ENCODE measurements at regions not wholly inside any gene's neighbourhood (a gene's known extent, or its start where the extent isn't known, plus 50 kb on each side); places are given as distances from the start of the nearest gene placed in this dataset.
A peak's percentile ranks its signal among the peaks of the same experiment; 100 is the strongest.

- Histone ChIP-seq H3K27me3 (ENCODE audit: low read depth) (no peaks in the 10 kb centered on the region), H3K4me3 (no peak overlapping the region), H3K36me3 (no peaks in the 10 kb centered on the region), H3K9me3 (peaks cover 4% of the 10 kb centered on the region), H3K27ac (no peak overlapping the region), H3K4me1 (no peaks in the 10 kb centered on the region)
- no peak for TF ChIP-seq CTCF (IDR thresholded peaks at IDR 0.05)
- intact Hi-C loops (cut with DNase I): no loop called here
- peak; percentile 41 to 75 for ATAC-seq
- DNase-seq: peak; percentile 67
Measured at GRCh38 chr16:14345512-14346115, 274.5 kb downstream of the MRTFB start.

- H3K9me3 ChIP-seq: peaks cover 4% of the 10 kb centered on the region
- TF ChIP-seq CTCF (IDR thresholded peaks at IDR 0.05): no peak
- H3K36me3 ChIP-seq: no peaks in the 10 kb centered on the region
- H3K4me3 ChIP-seq: no peak overlapping the region
- no peaks in the 10 kb centered on the region for H3K4me1 ChIP-seq
- DNase-seq (no peak), ATAC-seq (no peak)
- H3K27ac ChIP-seq: no peak overlapping the region
- intact Hi-C loops (cut with DNase I): no loop called here
- H3K27me3 ChIP-seq (ENCODE audit: low read depth): no peaks in the 10 kb centered on the region
Measured at GRCh38 chr16:14344945-14345344, 273.8 kb downstream of the MRTFB start.

GRCh38 chr16:14344292-14344691, 273.2 kb downstream of the MRTFB start:
- DNase-seq (no peak), ATAC-seq (no peak)
- Histone ChIP-seq H3K4me3 (no peak overlapping the region), H3K27ac (no peak overlapping the region), H3K9me3 (peaks cover 4% of the 10 kb centered on the region), H3K27me3 (ENCODE audit: low read depth) (no peaks in the 10 kb centered on the region), H3K4me1 (no peaks in the 10 kb centered on the region), H3K36me3 (no peaks in the 10 kb centered on the region)
- no peak for TF ChIP-seq CTCF (IDR thresholded peaks at IDR 0.05)
- intact Hi-C loops (cut with DNase I): no loop called here

- ATAC-seq: no peak
- intact Hi-C loops (cut with DNase I): no loop called here
- TF ChIP-seq CTCF (IDR thresholded peaks at IDR 0.05): no peak
Measured at GRCh38 chr16:14341324-14342225, 270.5 kb downstream of the MRTFB start.

GRCh38 chr16:14339694-14340093, 268.6 kb downstream of the MRTFB start:
- H3K27me3 ChIP-seq (ENCODE audit: low read depth): no peaks in the 10 kb centered on the region
- H3K4me3 ChIP-seq: no peak overlapping the region
- no peak for TF ChIP-seq CTCF (IDR thresholded peaks at IDR 0.05)
- intact Hi-C loops (cut with DNase I): no loop called here
- no peaks in the 10 kb centered on the region for H3K36me3 ChIP-seq
- DNase-seq (no peak), ATAC-seq (no peak)
- no peaks in the 10 kb centered on the region for H3K4me1 ChIP-seq
- H3K27ac ChIP-seq: no peak overlapping the region
- peaks cover 4% of the 10 kb centered on the region for H3K9me3 ChIP-seq

More at GRCh38 chr16:14341324-14342225, 270.5 kb downstream of the MRTFB start:
- peaks cover 4% of the 10 kb centered on the region for H3K9me3 ChIP-seq
- H3K27ac ChIP-seq: no peak overlapping the region
- H3K4me1 ChIP-seq: no peaks in the 10 kb centered on the region
- no peak for DNase-seq
- no peak overlapping the region for H3K4me3 ChIP-seq
- no peaks in the 10 kb centered on the region for H3K27me3 ChIP-seq (ENCODE audit: low read depth)
- H3K36me3 ChIP-seq: no peaks in the 10 kb centered on the region
